Chondrocyte (in vitro differentiated cells): ENCODE measurements at regions not wholly inside any gene's neighbourhood (a gene's known extent, or its start where the extent isn't known, plus 50 kb on each side); places are given as distances from the start of the nearest gene placed in this dataset.

Experiments used
- DNase-seq: peaks from one replicate; pipeline ENCODE4 v3.0.0; 2021; ENCODE audit warnings: mixed read lengths, low spot score
- H3K27ac Mint-ChIP-seq: one replicate; pipeline ENCODE4 v1.8.0; 2021; ENCODE audit warnings: mild to moderate bottlenecking, moderate library complexity, mixed read lengths; ENCODE audit not compliant: unreplicated experiment
- H3K27me3 Mint-ChIP-seq: 2 replicates; pipeline ENCODE4 v1.8.0; 2021; ENCODE audit warnings: low read depth, mixed read lengths
- H3K36me3 Mint-ChIP-seq: 2 replicates; pipeline ENCODE4 v1.8.0; 2021; ENCODE audit warnings: low read depth, mixed read lengths
- H3K4me1 Mint-ChIP-seq: 2 replicates; pipeline ENCODE4 v1.8.0; 2021; ENCODE audit warnings: low read depth, mild to moderate bottlenecking, mixed read lengths
- H3K4me3 Mint-ChIP-seq: one replicate; pipeline ENCODE4 v1.8.0; 2021; ENCODE audit warnings: mild to moderate bottlenecking, moderate library complexity, mixed read lengths; ENCODE audit not compliant: unreplicated experiment
- H3K9me3 Mint-ChIP-seq: 2 replicates; pipeline ENCODE4 v1.8.0; 2021; ENCODE audit warnings: low read depth, mixed read lengths
- TF ChIP-seq, protein P1 (sequence below): fragments of 200-600 bp; sonication (generic); IDR thresholded peaks from 2 replicates; pipeline ENCODE4 v1.5.0; 2021; ENCODE audit warnings: antibody characterized with exemption, mild to moderate bottlenecking, moderate library complexity

DNA sequence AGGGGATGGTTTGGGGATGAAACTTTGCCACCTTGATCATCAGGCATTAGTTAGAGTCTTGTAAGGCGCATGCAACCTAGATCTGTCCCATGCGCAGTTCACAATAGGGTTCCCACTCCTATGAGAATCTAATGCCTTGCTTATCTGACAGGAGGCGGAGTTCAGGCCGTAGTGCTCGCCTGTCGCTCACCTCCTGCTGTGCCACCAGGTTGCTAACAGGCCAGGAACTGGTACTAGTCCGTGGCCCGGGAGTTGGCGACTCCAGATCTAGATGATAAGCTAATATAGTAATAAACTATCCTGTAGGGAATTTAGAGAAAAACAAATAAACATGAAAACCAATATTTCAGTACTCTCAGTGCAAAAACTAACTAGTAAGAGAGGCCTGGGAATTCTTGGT, 155.4 kb upstream of the ANO5 start:
- Mint-ChIP-seq H3K4me3 (no peak overlapping the region), H3K4me1 (no peaks in the 10 kb centered on the region), H3K9me3 (no peaks in the 10 kb centered on the region), H3K36me3 (no peaks in the 10 kb centered on the region), H3K27me3 (no peaks in the 10 kb centered on the region), H3K27ac (no peak overlapping the region)
- peak; percentile 64 for DNase-seq
- TF ChIP-seq, protein P1, sequence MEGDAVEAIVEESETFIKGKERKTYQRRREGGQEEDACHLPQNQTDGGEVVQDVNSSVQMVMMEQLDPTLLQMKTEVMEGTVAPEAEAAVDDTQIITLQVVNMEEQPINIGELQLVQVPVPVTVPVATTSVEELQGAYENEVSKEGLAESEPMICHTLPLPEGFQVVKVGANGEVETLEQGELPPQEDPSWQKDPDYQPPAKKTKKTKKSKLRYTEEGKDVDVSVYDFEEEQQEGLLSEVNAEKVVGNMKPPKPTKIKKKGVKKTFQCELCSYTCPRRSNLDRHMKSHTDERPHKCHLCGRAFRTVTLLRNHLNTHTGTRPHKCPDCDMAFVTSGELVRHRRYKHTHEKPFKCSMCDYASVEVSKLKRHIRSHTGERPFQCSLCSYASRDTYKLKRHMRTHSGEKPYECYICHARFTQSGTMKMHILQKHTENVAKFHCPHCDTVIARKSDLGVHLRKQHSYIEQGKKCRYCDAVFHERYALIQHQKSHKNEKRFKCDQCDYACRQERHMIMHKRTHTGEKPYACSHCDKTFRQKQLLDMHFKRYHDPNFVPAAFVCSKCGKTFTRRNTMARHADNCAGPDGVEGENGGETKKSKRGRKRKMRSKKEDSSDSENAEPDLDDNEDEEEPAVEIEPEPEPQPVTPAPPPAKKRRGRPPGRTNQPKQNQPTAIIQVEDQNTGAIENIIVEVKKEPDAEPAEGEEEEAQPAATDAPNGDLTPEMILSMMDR = no peak

DNA sequence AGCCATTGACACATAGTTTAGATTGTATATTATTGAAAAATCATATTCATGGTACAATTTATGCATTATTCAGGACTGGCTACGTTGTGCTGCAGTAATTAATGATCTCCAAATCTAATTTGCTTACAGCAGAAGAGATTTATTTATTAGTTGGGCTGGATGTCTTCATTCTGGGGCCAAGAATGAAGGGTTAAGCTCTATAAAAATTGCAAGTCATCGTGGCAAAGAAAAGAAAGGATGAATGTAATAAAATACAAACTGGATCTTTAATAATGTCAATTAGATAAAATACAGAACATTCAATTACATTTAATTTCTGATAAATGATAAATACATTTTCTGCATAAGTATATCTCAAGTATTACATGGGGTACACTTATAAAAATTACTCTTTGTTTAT, 151.8 kb upstream of the ANO5 start:
- DNase-seq = no peak
- H3K36me3 Mint-ChIP-seq = no peaks in the 10 kb centered on the region
- H3K27me3 Mint-ChIP-seq = no peaks in the 10 kb centered on the region
- no peaks in the 10 kb centered on the region for H3K9me3 Mint-ChIP-seq
- TF ChIP-seq, protein P1 = no peak
- H3K27ac Mint-ChIP-seq = no peak overlapping the region
- no peak overlapping the region for H3K4me3 Mint-ChIP-seq
- H3K4me1 Mint-ChIP-seq = no peaks in the 10 kb centered on the region

DNA sequence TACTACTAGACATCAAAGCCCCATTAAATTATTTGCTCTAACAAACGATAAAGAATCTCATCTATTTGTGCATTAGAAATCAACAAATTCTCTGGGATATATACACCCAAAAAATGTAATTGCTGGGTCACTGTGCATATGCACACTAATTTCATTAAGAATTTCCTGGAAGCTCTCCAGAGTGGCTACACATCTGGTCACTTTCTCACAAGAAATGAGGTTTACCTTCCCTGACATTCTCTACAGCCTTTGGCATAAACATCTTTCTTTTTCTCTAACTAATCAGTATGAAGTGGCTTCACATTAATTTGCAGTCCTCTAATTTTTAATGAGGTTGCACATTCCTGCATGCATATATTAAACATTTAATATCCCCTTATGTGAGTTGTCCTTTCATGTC, 150.8 kb upstream of the ANO5 start:
- TF ChIP-seq, protein P1 = no peak
- H3K4me1 Mint-ChIP-seq = no peaks in the 10 kb centered on the region
- H3K9me3 Mint-ChIP-seq = no peaks in the 10 kb centered on the region
- no peaks in the 10 kb centered on the region for H3K36me3 Mint-ChIP-seq
- no peak for DNase-seq
- no peaks in the 10 kb centered on the region for H3K27me3 Mint-ChIP-seq
- H3K4me3 Mint-ChIP-seq = no peak overlapping the region
- no peak overlapping the region for H3K27ac Mint-ChIP-seq

DNA sequence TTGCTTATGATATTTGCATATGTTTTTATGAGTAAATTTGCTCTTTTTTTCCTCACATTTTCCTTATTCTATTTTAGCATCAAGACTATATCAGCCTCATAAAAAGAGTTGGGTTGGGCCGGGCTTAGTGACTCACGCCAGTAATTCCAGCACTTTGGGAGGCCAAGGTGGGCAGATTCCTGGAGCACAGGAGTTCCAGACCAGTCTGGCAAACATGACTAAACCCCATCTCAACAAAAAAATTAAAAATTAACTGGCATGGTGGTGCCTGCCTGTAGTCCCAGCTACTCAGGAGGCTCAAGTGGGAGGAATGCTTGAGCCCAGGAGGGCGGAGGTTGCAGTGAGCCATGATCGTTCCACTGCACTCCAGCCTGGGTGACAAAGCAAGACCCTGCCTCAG, 148.8 kb upstream of the ANO5 start:
- Mint-ChIP-seq H3K4me3 (no peak overlapping the region), H3K9me3 (no peaks in the 10 kb centered on the region), H3K36me3 (no peaks in the 10 kb centered on the region), H3K27me3 (no peaks in the 10 kb centered on the region), H3K27ac (no peak overlapping the region), H3K4me1 (no peaks in the 10 kb centered on the region)
- TF ChIP-seq, protein P1 = no peak
- no peak for DNase-seq

DNA sequence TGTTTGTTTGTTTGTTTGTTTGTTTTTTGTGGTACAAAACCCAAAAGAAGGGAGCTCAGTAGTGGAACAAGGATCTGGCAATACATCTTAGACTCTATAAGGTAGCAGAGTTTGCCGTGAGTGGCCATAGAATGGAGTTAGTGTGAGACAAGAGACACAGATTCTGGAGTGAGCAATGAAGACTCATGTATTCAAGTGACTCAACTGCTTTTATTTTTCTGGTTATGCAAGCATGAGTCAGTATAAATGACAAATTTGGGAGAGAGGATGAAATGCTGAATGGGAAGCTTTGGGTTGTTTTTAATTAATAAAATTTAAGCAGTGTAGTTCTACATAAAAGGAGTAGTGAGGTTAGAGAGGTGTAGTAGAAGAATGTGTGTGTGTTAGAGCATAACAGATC, 143.6 kb upstream of the ANO5 start:
- DNase-seq = no peak
- Mint-ChIP-seq H3K27ac (no peak overlapping the region), H3K27me3 (no peaks in the 10 kb centered on the region), H3K4me1 (no peaks in the 10 kb centered on the region), H3K4me3 (no peak overlapping the region), H3K36me3 (no peaks in the 10 kb centered on the region), H3K9me3 (peaks cover 18% of the 10 kb centered on the region)
- TF ChIP-seq, protein P1 = no peak
